CD4-positive, alpha-beta T cell treated with Interferon gamma for 1 hour (primary cell): ENCODE measurements at regions not wholly inside any gene's neighbourhood (a gene's known extent, or its start where the extent isn't known, plus 50 kb on each side); places are given as distances from the start of the nearest gene placed in this dataset.

ENCODE experiments used
- DNase-seq: peaks from one replicate; pipeline ENCODE4 v3.0.0-alpha.2; 2020

DNA sequence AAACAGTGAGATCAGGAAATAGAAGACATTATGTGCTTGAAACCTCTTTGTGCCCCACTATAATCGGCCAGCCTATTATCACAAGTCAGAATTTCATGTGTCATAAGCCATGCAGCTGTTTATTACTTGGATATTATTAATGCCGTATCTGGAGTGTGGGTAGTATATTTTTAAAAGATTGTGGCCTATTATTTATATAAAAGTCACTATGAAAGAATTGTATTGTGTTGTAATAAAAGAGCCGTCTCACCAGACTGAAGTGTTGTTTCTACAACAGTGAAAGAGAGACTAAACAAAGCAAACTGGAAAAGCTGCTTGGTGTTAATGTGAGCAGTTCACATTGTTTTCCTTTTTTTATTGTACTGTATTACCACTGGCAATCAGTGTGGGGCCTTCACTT lies 449.1 kb downstream of the PSAT1 start:
- DNase-seq: no peak

GRCh38 chr9:78753039-78753438 lies 456.1 kb downstream of the PSAT1 start:
- no peak for DNase-seq

GRCh38 chr9:78756813-78757510 lies 460.0 kb downstream of the PSAT1 start:
- no peak for DNase-seq

DNA sequence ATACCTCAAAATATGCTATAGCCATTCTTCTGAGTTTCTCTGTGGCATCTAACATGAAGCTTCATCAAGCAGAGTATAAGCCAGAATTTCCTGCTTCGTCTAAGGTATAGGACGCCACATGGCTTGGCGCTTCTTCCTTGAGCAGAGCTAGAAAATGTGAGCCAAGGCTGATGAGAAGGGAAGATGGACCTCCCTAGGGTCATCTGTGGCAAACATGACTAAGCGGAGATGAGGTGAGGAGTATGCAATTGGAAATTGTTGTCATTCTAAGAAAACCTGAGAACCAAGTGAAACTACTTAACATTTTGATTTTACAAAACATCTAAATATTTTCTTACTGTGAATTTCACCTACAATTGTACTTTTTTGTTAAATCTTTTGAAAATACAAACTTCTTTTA lies 466.5 kb downstream of the PSAT1 start:
- no peak for DNase-seq

- DNase-seq: no peak
Measured at GRCh38 chr9:78765861-78766260, 468.9 kb downstream of the PSAT1 start.

DNA sequence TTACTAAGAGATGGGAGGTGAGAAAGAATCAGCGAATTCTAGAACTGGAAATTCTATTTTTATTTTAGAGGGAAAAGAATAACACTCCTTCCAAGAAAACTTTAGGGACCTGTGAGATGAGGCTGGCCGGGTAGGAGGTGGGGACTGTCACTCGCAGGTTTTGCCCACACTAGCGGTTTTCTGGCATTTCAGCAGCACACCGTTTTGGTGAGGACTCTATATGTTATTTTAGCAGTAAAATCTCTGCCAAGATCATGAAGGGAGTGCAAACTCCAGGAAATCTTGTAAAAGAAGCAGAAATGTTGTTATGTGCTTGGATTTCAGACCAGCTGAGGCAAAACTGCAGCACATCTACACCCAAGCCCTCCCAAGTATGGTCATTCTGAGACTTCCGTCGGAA lies 470.6 kb downstream of the PSAT1 start:
- no peak for DNase-seq

DNA sequence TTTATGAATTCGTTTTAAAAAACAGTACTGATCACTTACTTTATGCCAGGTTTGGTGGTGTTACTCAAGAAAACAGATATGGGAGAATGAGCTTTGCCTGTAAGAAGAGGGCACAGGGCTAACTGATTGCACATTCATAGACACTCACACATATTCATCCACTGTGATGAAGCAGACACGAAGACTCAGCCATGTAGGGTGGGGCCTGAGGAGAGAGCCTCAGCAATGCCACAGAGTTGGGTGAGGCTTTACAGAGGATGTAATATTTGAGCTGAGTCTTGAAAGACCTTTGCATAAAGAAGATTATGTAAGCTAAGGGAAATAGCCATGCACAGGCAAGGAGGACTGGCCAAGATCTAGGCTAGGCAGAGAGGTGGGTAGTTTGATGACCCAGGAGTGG lies 472.8 kb downstream of the PSAT1 start:
- no peak for DNase-seq

GRCh38 chr9:78775211-78775610 lies 478.3 kb downstream of the PSAT1 start:
- DNase-seq: no peak

DNA sequence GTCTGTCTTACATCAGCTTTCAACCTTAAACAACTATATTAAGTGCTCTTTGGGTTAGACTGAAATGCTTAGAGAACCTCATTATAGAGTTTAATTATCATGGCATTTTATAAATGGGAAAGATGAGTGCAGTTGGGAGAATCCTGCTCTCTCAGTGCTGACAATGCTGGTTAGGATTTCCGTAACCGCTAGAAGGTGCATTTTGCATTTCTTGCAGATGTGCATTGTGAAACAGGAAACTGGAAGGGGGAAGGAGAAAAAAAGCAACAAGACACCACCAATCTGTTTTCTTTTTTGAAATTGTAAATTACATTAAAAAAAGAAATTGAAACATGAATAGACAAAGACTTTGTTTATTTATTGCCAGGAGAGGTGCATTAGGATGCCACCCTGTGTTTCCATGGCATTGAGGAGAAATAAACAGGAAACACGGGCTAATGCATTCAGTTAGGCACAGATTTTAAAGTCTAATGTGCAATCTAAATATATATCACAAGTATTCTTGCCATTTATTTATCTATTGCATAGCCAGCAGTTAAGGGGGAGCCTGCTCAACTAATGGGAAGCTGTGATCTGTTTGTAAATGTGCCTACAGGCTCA lies 478.9 kb downstream of the PSAT1 start:
- no peak for DNase-seq

DNA sequence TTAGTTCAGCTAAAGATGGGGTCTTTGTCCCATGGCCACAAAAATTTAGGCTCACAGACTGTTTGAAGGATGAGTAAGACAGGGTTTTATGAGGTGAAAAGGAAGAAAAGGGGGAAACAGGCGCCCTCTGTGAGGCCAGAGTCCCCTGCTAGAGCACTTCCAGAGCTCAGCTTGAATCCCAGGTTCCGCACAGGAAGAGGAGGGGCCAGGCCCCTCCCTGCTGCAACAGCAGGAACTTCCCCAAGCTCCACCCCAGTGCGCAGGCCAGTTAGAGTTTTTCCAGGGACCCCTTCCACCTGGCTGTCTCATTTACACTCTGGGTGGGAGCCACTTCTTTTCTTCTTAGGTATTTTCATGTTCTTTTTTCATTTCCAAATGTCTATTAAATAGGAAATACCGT lies 480.8 kb downstream of the PSAT1 start:
- DNase-seq: no peak

- no peak for DNase-seq
Measured at GRCh38 chr9:78778318-78778717, 481.4 kb downstream of the PSAT1 start.

DNA sequence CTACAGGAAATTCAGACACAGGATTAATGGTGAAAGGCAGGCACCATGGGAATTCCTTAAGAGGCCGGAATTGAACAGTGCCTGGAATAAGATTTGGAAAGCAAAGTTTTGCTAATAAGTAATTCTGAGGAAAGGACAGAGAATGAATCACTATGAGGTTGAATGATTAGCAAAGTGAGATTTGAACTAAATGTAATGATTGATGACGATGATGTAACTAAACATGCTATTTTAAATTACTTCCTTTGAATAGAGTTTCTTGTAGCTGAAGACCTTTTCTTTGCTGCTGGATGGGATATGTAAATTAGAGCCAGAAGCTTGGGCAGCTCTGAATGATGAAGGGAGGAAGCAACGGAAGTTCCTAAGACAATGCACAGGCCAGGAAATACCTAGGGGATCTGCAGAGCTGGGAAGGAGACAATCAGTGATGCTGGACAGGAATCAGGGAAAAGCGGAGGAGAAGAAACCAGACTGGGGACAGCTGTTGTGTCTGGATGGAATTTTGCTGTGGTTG lies 482.0 kb downstream of the PSAT1 start:
- DNase-seq: no peak

DNA sequence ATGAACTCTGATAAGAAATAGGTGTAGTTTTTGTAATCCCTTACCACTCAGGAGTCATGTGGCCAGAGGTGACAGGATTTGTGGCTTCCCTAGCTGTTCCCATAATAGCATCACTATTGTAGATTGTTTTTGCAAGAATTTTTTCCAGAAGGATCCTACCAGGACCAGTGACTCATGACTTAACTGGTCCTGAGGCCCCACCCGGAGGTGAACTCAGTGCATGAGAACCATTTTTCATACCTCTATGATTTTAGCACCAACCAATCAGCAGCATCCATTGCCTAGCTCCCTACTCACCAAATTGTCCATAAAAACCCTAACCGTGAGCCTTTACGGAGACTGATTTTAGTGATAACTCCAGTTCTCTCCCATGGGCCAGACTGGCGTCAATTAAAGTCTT lies 484.8 kb downstream of the PSAT1 start:
- DNase-seq: no peak

DNA sequence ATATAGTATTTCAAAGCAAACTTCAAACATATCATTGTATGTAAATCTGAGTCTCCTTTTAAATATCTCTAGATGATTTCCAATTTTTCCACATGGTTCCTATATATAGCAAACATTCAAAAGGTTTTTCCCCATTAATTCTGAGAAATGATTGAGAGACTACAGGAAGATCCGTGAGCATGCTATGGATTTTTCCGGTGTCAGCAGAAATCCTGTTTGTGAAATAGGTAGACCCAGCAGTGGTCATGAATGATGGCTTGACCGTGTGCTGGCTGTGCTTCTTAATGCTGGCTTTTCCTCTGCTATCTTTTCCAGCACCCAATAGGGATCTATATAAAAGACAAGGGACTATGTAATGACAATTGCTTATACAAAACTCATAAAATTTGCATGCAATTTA lies 485.3 kb downstream of the PSAT1 start:
- no peak for DNase-seq

GRCh38 chr9:78782858-78783257 lies 485.9 kb downstream of the PSAT1 start:
- no peak for DNase-seq

DNA sequence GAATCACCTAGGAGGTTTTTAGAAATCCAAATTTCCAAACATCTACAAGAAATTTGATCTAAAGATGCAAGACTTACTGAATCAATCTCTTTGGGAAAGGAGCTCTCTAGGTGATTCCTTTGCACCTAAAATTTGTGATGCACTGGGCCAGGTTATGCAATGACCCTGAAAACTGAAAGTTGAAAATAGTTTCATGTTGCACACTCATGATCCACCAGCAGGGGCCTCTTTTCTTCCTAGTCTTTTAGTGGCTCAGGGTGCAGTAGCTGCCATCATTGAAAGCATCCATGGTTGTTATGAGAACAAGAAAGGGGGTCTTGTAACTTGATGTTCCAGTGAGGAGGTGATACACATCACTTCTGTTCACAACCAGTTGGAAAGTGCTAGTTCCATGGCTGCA lies 486.8 kb downstream of the PSAT1 start:
- DNase-seq: no peak

DNA sequence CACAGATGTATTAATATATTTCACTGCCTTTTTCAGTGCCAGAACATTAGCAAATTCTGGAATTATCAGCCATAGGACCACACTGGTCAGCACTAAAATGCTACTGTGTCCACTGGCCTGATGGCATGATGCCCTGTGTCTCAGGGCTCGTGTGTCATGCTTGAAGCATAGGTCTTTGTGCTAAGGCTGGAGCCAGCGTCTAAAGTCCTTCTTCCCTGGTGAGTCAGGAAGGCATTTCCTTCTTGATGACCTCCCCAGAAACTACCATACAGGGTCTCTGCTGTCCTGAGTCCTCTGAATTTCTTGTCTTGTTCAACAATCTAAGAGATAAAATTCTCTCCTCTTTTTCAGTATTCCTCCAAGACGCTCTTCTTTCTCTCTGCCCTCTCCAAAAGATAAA lies 489.9 kb downstream of the PSAT1 start:
- DNase-seq: no peak

GRCh38 chr9:78788101-78788500 lies 491.2 kb downstream of the PSAT1 start:
- no peak for DNase-seq

DNA sequence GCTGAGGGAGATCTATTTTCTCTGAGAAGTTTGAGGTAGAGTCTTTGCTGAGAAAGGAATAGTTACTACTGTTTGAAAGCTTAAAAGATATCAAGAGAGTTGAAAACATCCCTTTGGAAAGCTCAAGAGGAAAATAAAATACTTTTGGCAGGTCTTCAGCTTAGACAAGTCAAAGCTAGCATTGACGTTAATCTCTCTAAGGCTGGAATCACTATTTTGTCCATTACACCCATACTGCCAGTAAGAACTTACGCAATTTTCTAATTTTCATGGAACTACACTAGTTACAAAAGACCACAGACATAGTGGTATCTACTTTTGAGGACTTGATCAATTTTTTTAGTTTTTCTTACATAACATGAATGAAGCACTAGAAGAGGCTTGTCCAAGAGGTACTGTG lies 494.9 kb downstream of the PSAT1 start:
- DNase-seq: no peak

DNA sequence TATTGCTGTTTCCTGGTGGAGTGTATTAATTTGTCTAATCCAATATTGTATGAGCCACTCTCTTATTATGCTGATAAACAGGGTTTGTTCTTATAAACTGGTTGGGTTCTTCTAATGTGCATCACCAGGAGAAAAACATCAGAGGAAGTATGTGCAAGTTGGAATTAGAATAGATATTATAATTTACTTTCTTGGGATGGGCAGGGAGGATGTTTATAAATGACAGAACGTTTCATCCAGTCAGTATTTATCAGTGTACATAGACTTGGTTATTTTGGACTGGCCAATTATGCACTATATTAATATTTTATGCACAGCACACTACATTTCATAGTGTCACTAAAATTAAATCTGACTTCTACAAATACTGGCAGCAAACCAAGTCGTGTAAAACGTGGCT lies 495.8 kb downstream of the PSAT1 start:
- no peak for DNase-seq

DNA sequence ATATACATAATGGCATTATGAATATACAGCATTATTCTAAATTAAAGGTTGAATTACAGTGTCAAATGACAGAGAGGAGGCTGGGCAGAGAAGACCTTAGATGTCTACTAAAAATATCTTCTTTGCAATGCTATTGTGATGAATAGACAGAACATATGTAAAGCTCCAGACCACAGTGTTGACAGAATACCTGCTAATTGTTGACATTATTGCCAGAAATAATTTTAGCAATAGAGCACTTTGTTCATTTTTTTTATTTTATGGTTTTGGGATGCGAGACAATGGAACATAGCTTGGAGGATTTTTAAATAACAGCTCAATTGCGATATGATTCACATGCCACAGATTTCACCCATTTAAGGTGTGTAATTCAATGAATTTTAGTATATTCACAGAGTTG lies 508.8 kb downstream of the PSAT1 start:
- no peak for DNase-seq

GRCh38 chr9:78806492-78807160 lies 509.7 kb downstream of the PSAT1 start:
- DNase-seq: no peak

DNA sequence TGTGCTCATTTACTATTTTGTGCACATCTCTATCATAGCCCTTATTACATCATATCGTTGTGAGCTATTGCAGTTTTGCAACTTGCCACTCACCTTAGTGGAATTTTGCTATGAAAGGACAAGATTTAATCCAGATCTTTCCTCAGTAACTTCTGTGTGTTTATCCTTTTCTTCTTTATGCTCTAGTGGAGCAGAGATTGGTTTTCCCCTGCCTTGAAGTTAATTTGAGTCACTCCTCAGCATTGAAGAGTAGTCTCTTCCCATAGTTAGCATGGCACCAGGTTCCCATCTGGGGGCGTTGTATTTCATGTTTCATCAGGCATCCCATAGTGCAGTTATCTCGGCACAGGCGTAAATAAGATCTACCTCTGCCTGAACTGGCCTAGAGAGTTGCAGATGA lies 510.4 kb downstream of the PSAT1 start:
- no peak for DNase-seq

DNA sequence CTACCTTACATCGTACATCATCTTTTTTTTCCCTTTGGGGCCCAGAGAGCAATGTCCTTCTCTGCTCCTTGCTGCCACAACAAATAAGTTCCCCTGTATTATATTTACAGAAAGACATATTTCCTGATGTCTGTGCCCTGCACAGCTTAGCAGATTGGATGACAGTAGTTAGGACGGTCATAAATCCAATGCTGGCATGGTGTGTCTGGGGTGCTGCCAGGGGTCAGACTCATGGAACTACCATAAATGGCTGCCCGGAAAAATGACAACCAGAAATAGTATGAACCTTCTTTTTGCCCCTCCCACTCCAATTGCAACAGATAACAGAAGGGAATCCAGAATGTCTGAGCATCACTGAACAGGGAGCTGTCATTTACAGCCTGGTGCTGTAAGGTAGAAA lies 511.1 kb downstream of the PSAT1 start:
- no peak for DNase-seq
